CD14-positive monocyte (primary cell): ENCODE measurements at regions not wholly inside any gene's neighbourhood (a gene's known extent, or its start where the extent isn't known, plus 50 kb on each side); places are given as distances from the start of the nearest gene placed in this dataset.

Experiments used
- DNase-seq, 3 donors: peaks; one replicate each; pipeline ENCODE4 v3.0.0-alpha.2; 2011 to 2022
- H2AFZ ChIP-seq: 2 replicates; pipeline ENCODE4 v1.6.0; 2012; ENCODE audit warnings: mild to moderate bottlenecking, low read depth, low read length, inconsistent platforms; ENCODE audit not compliant: insufficient read depth, poor library complexity, severe bottlenecking
- H3K27ac ChIP-seq, 2 donors: 1 replicate in 1 of 2; 2 replicates in 1 of 2; pipeline ENCODE4 v1.5.1; 2012 to 2013; ENCODE audit warnings: low read length in 2 of 2, control low read depth in 1 of 2, inconsistent platforms in 1 of 2, low read depth in 1 of 2, mild to moderate bottlenecking in 1 of 2
- H3K27me3 ChIP-seq, 2 donors: one replicate each; pipeline versions ENCODE4 v1.6.0 to v1.6.1; 2011 to 2013; ENCODE audit warnings: low read length in 2 of 2; ENCODE audit not compliant: control insufficient read depth in 2 of 2, insufficient read depth in 2 of 2
- H3K36me3 ChIP-seq, 2 donors: replicated peaks in 1 of 2; 1 replicate in 1 of 2; 2 replicates in 1 of 2; pipeline versions ENCODE4 v1.5.1 to v1.6.1; 2012 to 2013; ENCODE audit warnings: low read length in 2 of 2, control low read depth in 1 of 2, inconsistent platforms in 1 of 2, mild to moderate bottlenecking in 1 of 2; ENCODE audit not compliant: insufficient read depth in 2 of 2, control insufficient read depth in 1 of 2
- H3K4me1 ChIP-seq, 2 donors: 1 replicate in 1 of 2; 2 replicates in 1 of 2; pipeline versions ENCODE4 v1.5.1 to v1.6.1; 2012 to 2013; ENCODE audit warnings: low read length in 2 of 2, control low read depth in 1 of 2, inconsistent platforms in 1 of 2, mild to moderate bottlenecking in 1 of 2, moderate library complexity in 1 of 2; ENCODE audit not compliant: insufficient read depth in 2 of 2, control insufficient read depth in 1 of 2
- H3K4me2 ChIP-seq: replicated peaks from 2 replicates; pipeline ENCODE3; 2012; ENCODE audit warnings: low read length, moderate library complexity, mild to moderate bottlenecking; ENCODE audit not compliant: poor library complexity, severe bottlenecking; ENCODE audit errors: extremely low read depth
- H3K4me3 ChIP-seq, 3 experiments: fragments of 200-600 bp in 1 of 3; sonication (generic) in 1 of 3; replicated peaks in 1 of 3; 1 replicate in 2 of 3; 2 replicates in 1 of 3; pipeline ENCODE4 v1.5.1; 2011 to 2013; ENCODE audit warnings: low read length in 3 of 3, mild to moderate bottlenecking in 3 of 3, control low read depth in 2 of 3, low read depth in 2 of 3, inconsistent platforms in 1 of 3, moderate library complexity in 1 of 3
- H3K79me2 ChIP-seq: 2 replicates; pipeline ENCODE4 v1.6.0; 2012; ENCODE audit warnings: mild to moderate bottlenecking, control low read depth, inconsistent platforms, low read length, moderate library complexity; ENCODE audit not compliant: insufficient read depth
- H3K9ac ChIP-seq: 2 replicates; pipeline ENCODE4 v1.6.0; 2017; ENCODE audit warnings: low read length, mild to moderate bottlenecking; ENCODE audit not compliant: insufficient read depth, poor library complexity, severe bottlenecking
- H3K9me3 ChIP-seq, 2 donors: replicated peaks in 1 of 2; 1 replicate in 1 of 2; 2 replicates in 1 of 2; pipeline versions ENCODE4 v1.5.1 to v1.6.1; 2012 to 2013; ENCODE audit warnings: low read length in 2 of 2, control low read depth in 1 of 2; ENCODE audit not compliant: control insufficient read depth in 1 of 2, insufficient read depth in 1 of 2
- H4K20me1 ChIP-seq: 2 replicates; pipeline ENCODE4 v1.6.0; 2012; ENCODE audit warnings: mild to moderate bottlenecking, low read length, control low read depth, moderate library complexity; ENCODE audit not compliant: insufficient read depth
- H3K27ac Mint-ChIP-seq, 7 donors: one replicate each; pipeline ENCODE4 v1.8.0; 2020; ENCODE audit warnings: mild to moderate bottlenecking in 7 of 7, mixed read lengths in 7 of 7, moderate library complexity in 6 of 7, inconsistent platforms in 2 of 7
- H3K27me3 Mint-ChIP-seq, 3 donors: one replicate each; pipeline ENCODE4 v1.8.0; 2021 to 2022; ENCODE audit warnings: low read depth in 3 of 3, mild to moderate bottlenecking in 3 of 3, mixed read lengths in 3 of 3, moderate library complexity in 3 of 3, inconsistent platforms in 1 of 3
- H3K36me3 Mint-ChIP-seq, 2 donors: one replicate each; pipeline ENCODE4 v1.8.0; 2020; ENCODE audit warnings: mixed read lengths in 2 of 2, inconsistent platforms in 1 of 2, mild to moderate bottlenecking in 1 of 2
- H3K4me1 Mint-ChIP-seq: one replicate; pipeline ENCODE4 v1.8.0; 2020; ENCODE audit warnings: mild to moderate bottlenecking, mixed read lengths
- H3K4me3 Mint-ChIP-seq, 2 donors: one replicate each; pipeline ENCODE4 v1.8.0; 2020; ENCODE audit warnings: mild to moderate bottlenecking in 2 of 2, mixed read lengths in 2 of 2, moderate library complexity in 1 of 2
- H3K9me3 Mint-ChIP-seq, 7 donors: one replicate each; pipeline ENCODE4 v1.8.0; 2020 to 2022; ENCODE audit warnings: mixed read lengths in 7 of 7, mild to moderate bottlenecking in 6 of 7, moderate library complexity in 6 of 7, inconsistent platforms in 2 of 7
- WGBS: methylation state at CpG from one replicate; pipeline ENCODE4 v1.1.5; 2013; ENCODE audit warnings: missing lambda C conversion rate; ENCODE audit not compliant: insufficient coverage; 5-methylcytosine and 5-hydroxymethylcytosine counted together
- intact Hi-C, 2 donors: fragments of 100-400 bp; cut with micrococcal nuclease; formaldehyde crosslinking; loops; one replicate each; pipeline versions ENCODE4 v1.15.0 to v1.15.1; 2023
- TF ChIP-seq, protein P1 (sequence below): fragments of 200-600 bp; IDR thresholded peaks from one replicate; pipeline ENCODE4 v1.8.0; 2022; ENCODE audit warnings: antibody characterized with exemption, mild to moderate bottlenecking

GRCh38 chr10:107803546-107803945 lies 639.0 kb upstream of the SORCS1 start:
- no peaks in the 10 kb centered on the region for H3K4me1 Mint-ChIP-seq
- no peak for DNase-seq
- H3K27me3 ChIP-seq: no peaks in the 10 kb centered on the region
- H3K4me3 ChIP-seq: no peak overlapping the region
- H3K9me3 Mint-ChIP-seq: peaks cover 0 to 1% (median 0%) of the 10 kb centered on the region in 7 donors
- no peaks in the 10 kb centered on the region for H4K20me1 ChIP-seq
- H3K4me1 ChIP-seq: no peaks in the 10 kb centered on the region
- no peaks in the 10 kb centered on the region for H3K79me2 ChIP-seq
- no peak overlapping the region for H3K27ac Mint-ChIP-seq
- no peak overlapping the region for H3K4me3 Mint-ChIP-seq
- H3K9ac ChIP-seq: no peak overlapping the region
- no peaks in the 10 kb centered on the region for H3K36me3 ChIP-seq
- H3K9me3 ChIP-seq: no peaks in the 10 kb centered on the region
- no peak overlapping the region for H3K4me2 ChIP-seq
- TF ChIP-seq, protein P1, sequence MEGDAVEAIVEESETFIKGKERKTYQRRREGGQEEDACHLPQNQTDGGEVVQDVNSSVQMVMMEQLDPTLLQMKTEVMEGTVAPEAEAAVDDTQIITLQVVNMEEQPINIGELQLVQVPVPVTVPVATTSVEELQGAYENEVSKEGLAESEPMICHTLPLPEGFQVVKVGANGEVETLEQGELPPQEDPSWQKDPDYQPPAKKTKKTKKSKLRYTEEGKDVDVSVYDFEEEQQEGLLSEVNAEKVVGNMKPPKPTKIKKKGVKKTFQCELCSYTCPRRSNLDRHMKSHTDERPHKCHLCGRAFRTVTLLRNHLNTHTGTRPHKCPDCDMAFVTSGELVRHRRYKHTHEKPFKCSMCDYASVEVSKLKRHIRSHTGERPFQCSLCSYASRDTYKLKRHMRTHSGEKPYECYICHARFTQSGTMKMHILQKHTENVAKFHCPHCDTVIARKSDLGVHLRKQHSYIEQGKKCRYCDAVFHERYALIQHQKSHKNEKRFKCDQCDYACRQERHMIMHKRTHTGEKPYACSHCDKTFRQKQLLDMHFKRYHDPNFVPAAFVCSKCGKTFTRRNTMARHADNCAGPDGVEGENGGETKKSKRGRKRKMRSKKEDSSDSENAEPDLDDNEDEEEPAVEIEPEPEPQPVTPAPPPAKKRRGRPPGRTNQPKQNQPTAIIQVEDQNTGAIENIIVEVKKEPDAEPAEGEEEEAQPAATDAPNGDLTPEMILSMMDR: no peak
- H2AFZ ChIP-seq: no peak overlapping the region
- intact Hi-C loops: no loop called here
- 100% methylated on average over 1 of the region's 4 CpGs for WGBS
- peaks cover 0 to 5% (median 4%) of the 10 kb centered on the region in 3 donors for H3K27me3 Mint-ChIP-seq
- H3K27ac ChIP-seq: no peak overlapping the region
- H3K36me3 Mint-ChIP-seq: no peaks in the 10 kb centered on the region

DNA sequence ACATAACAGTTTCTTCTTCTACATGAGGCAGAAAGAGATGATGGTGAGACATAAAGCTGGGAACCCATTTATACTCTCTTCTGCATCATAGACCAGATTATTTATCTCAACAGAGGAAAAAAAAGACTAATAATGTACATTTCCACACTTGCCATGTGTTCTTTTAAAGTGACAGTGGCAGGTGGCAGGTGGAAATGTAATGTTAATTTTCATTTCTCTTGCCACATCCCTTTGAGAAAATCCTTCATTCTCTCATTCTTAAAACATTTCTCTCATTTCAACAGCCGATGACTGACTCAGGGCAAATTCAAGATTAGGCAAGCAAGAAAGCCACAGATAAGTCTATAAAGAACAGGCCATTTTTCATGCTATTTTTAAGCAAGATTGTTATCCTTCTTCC lies 635.6 kb upstream of the SORCS1 start:
- WGBS: 43% methylated on average over 1 of the region's 1 CpG
- Mint-ChIP-seq H3K27me3 (peaks cover 0 to 3% (median 0%) of the 10 kb centered on the region in 3 donors), H3K9me3 (peaks cover 0 to 2% (median 0%) of the 10 kb centered on the region in 7 donors)

More for the DNA sequence above, 635.6 kb upstream of the SORCS1 start:
- no peaks in the 10 kb centered on the region for H3K9me3 ChIP-seq
- intact Hi-C loops: no loop called here
- no peak overlapping the region for H3K4me3 ChIP-seq
- no peaks in the 10 kb centered on the region for H3K4me1 ChIP-seq
- Mint-ChIP-seq H3K27ac (no peak overlapping the region), H3K36me3 (no peaks in the 10 kb centered on the region), H3K4me1 (no peaks in the 10 kb centered on the region), H3K4me3 (no peak overlapping the region)
- no peak for DNase-seq
- H4K20me1 ChIP-seq: no peaks in the 10 kb centered on the region
- H3K27ac ChIP-seq: no peak overlapping the region
- H2AFZ ChIP-seq: no peak overlapping the region
- H3K9ac ChIP-seq: no peak overlapping the region
- H3K79me2 ChIP-seq: no peaks in the 10 kb centered on the region
- no peaks in the 10 kb centered on the region for H3K36me3 ChIP-seq
- H3K27me3 ChIP-seq: no peaks in the 10 kb centered on the region
- TF ChIP-seq, protein P1: no peak
- H3K4me2 ChIP-seq: no peak overlapping the region
